A549 (cell line): ENCODE measurements at regions not wholly inside any gene's neighbourhood (a gene's known extent, or its start where the extent isn't known, plus 50 kb on each side); places are given as distances from the start of the nearest gene placed in this dataset.

Experiments used
- ATAC-seq, 2 experiments: fragments of 200-7000 bp in 1 of 2; fragments of >200 bp in 1 of 2; cut with Nextera tagmentation in 1 of 2; cut with Tn5 transposase in 1 of 2; 3 replicates each; pipeline versions ENCODE4 v1.8.0 to v1.9.1; 2018 to 2020; ENCODE audit warnings: mild to moderate bottlenecking in 1 of 2, moderate library complexity in 1 of 2
- CTCF ChIA-PET: fragments of 300-600 bp; sonication (Branson Sonifier 250); formaldehyde crosslinking; extraction: SDS; loops from one replicate; lab custom pipeline; 2021; ENCODE audit warnings: antibody characterized with exemption, inconsistent platforms; lab: Yijun Ruan, JAX
- POLR2A ChIA-PET: fragments of 350-600 bp; formaldehyde crosslinking; extraction: SDS; loops from one replicate; lab custom pipeline; 2021; ENCODE audit warnings: antibody characterized with exemption, inconsistent platforms; lab: Yijun Ruan, JAX
- DNase-seq, 2 experiments: peaks; one replicate each; pipeline versions ENCODE4 v3.0.0 to v3.0.0-alpha.2; 2011 to 2016; ENCODE audit warnings: low read depth in 1 of 2, low spot score in 1 of 2
- FAIRE-seq: peaks from 2 replicates; lab custom pipeline; 2011; peaks lifted over from hg19 to GRCh38; lab: Jason Lieb, UNC
- H3K27ac ChIP-seq, 2 experiments: fragments of >200 bp; sonication (Bioruptor Twin); formaldehyde crosslinking; 3 replicates each; pipeline ENCODE4 v1.5.1; 2016 to 2017
- H3K4me1 ChIP-seq: fragments of >200 bp; sonication (Bioruptor Twin); formaldehyde crosslinking; 3 replicates; pipeline ENCODE4 v1.6.1; 2016
- H3K4me2 ChIP-seq: fragments of >200 bp; sonication (Bioruptor Twin); formaldehyde crosslinking; 3 replicates; pipeline ENCODE4 v1.6.1; 2016
- H3K4me3 ChIP-seq: fragments of >200 bp; sonication (Bioruptor Twin); formaldehyde crosslinking; 3 replicates; pipeline ENCODE4 v1.5.1; 2016
- H3K9me3 ChIP-seq: fragments of >200 bp; sonication (Bioruptor Twin); formaldehyde crosslinking; 3 replicates; pipeline ENCODE4 v1.6.1; 2016
- CBX2 ChIP-seq: fragments of 200-600 bp; sonication (generic); IDR thresholded peaks from 2 replicates; pipeline ENCODE4 v1.6.1; 2016; ENCODE audit warnings: low read depth, mild to moderate bottlenecking, borderline replicate concordance
- CTCF ChIP-seq: fragments of >200 bp; sonication (Bioruptor Twin); formaldehyde crosslinking; IDR thresholded peaks from 3 replicates; pipeline ENCODE4 v1.5.1; 2016
- EHF ChIP-seq: fragments of 250-450 bp; sonication (Bioruptor Pico); IDR thresholded peaks from 2 replicates; pipeline ENCODE4 v1.5.0; 2020; ENCODE audit warnings: mild to moderate bottlenecking
- EHMT2 ChIP-seq: fragments of 200-600 bp; sonication (generic); IDR thresholded peaks from 2 replicates; pipeline ENCODE4 v1.6.1; 2016; ENCODE audit warnings: antibody characterized with exemption, low read depth, mild to moderate bottlenecking, moderate library complexity
- EP300 ChIP-seq, 2 experiments: fragments of >200 bp; sonication (Bioruptor Twin); formaldehyde crosslinking; IDR thresholded peaks; 2 replicates in 1 of 2; 3 replicates in 1 of 2; pipeline ENCODE4 v1.6.1; 2016 to 2017
- FOSB ChIP-seq: fragments of 250-450 bp; sonication (Bioruptor Pico); IDR thresholded peaks from 2 replicates; pipeline ENCODE4 v1.5.0; 2020; ENCODE audit warnings: mild to moderate bottlenecking, moderate library complexity
- FOSL2 ChIP-seq, 2 experiments: fragments of 450-650 bp in 1 of 2; fragments of >200 bp in 1 of 2; sonication (Bioruptor Twin) in 1 of 2; formaldehyde crosslinking; IDR thresholded peaks; 2 replicates each; pipeline versions ENCODE4 v1.5.0 to v1.6.1; 2016 to 2020; ENCODE audit warnings: mild to moderate bottlenecking in 1 of 2, moderate library complexity in 1 of 2
- FOXS1 ChIP-seq: fragments of 250-450 bp; sonication (Bioruptor Pico); IDR thresholded peaks from 2 replicates; pipeline ENCODE4 v1.5.0; 2020; ENCODE audit warnings: mild to moderate bottlenecking, moderate library complexity
- HDAC2 ChIP-seq: fragments of 200-600 bp; sonication (generic); IDR thresholded peaks from 2 replicates; pipeline ENCODE4 v1.6.1; 2016
- HOXB5 ChIP-seq: fragments of 250-450 bp; sonication (Bioruptor Pico); IDR thresholded peaks from 2 replicates; pipeline ENCODE4 v1.5.0; 2020; ENCODE audit warnings: mild to moderate bottlenecking, moderate library complexity
- JUNB ChIP-seq: fragments of >200 bp; sonication (Bioruptor Twin); formaldehyde crosslinking; IDR thresholded peaks from 2 replicates; pipeline ENCODE4 v1.6.1; 2016
- KDM1A ChIP-seq: fragments of 200-600 bp; sonication (generic); IDR thresholded peaks from 2 replicates; pipeline ENCODE4 v1.6.1; 2016; ENCODE audit warnings: low read depth, mild to moderate bottlenecking
- MAFK ChIP-seq: fragments of 450-650 bp; IDR thresholded peaks from 2 replicates; pipeline ENCODE4 v1.6.1; 2014; ENCODE audit not compliant: partially characterized antibody
- MAZ ChIP-seq: fragments of 150-350 bp; IDR thresholded peaks from 2 replicates; pipeline ENCODE4 v1.6.1; 2014; ENCODE audit warnings: antibody characterized with exemption, low read depth, low read length, borderline replicate concordance
- MYC ChIP-seq: IDR thresholded peaks from 2 replicates; pipeline ENCODE4 v1.6.1; 2012; ENCODE audit warnings: mild to moderate bottlenecking, inconsistent platforms, low read length, improper control_type of control experiment, borderline replicate concordance
- POLR2A ChIP-seq: IDR thresholded peaks from 2 replicates; pipeline ENCODE4 v1.6.1; 2012; ENCODE audit warnings: mild to moderate bottlenecking, low read length
- RARB ChIP-seq: fragments of 250-450 bp; sonication (Bioruptor Pico); IDR thresholded peaks from 2 replicates; pipeline ENCODE4 v1.8.0; 2021; ENCODE audit warnings: mild to moderate bottlenecking, moderate library complexity
- TFCP2L1 ChIP-seq: fragments of 250-450 bp; sonication (Bioruptor Pico); IDR thresholded peaks from 2 replicates; pipeline ENCODE4 v1.5.0; 2021; ENCODE audit warnings: mild to moderate bottlenecking
- TP53 ChIP-seq: fragments of 250-450 bp; sonication (Bioruptor Pico); IDR thresholded peaks from 2 replicates; pipeline ENCODE4 v1.5.0; 2021; ENCODE audit warnings: mild to moderate bottlenecking, moderate library complexity
- ZFP36 ChIP-seq: fragments of 450-650 bp; IDR thresholded peaks from 2 replicates; pipeline ENCODE4 v1.6.1; 2014; ENCODE audit warnings: borderline replicate concordance; ENCODE audit not compliant: partially characterized antibody
- ZNF302 ChIP-seq: fragments of 250-450 bp; sonication (Bioruptor Pico); IDR thresholded peaks from 2 replicates; pipeline ENCODE4 v1.9.0; 2021; ENCODE audit warnings: inconsistent platforms, mild to moderate bottlenecking, moderate library complexity
- WGBS: methylation state at CpG from one replicate; pipeline ENCODE4 v1.1.6; 2017; ENCODE audit errors: missing lambda C conversion rate; 5-methylcytosine and 5-hydroxymethylcytosine counted together
- TF ChIP-seq, protein P1 (sequence below): fragments of 250-450 bp; sonication (Bioruptor Pico); IDR thresholded peaks from 2 replicates; pipeline ENCODE4 v1.5.0; 2021; ENCODE audit warnings: mild to moderate bottlenecking, moderate library complexity, borderline replicate concordance
- TF ChIP-seq, protein P2 (sequence below): fragments of >200 bp; sonication (Bioruptor Twin); formaldehyde crosslinking; IDR thresholded peaks from 3 replicates; pipeline ENCODE4 v1.6.1; 2016

DNA sequence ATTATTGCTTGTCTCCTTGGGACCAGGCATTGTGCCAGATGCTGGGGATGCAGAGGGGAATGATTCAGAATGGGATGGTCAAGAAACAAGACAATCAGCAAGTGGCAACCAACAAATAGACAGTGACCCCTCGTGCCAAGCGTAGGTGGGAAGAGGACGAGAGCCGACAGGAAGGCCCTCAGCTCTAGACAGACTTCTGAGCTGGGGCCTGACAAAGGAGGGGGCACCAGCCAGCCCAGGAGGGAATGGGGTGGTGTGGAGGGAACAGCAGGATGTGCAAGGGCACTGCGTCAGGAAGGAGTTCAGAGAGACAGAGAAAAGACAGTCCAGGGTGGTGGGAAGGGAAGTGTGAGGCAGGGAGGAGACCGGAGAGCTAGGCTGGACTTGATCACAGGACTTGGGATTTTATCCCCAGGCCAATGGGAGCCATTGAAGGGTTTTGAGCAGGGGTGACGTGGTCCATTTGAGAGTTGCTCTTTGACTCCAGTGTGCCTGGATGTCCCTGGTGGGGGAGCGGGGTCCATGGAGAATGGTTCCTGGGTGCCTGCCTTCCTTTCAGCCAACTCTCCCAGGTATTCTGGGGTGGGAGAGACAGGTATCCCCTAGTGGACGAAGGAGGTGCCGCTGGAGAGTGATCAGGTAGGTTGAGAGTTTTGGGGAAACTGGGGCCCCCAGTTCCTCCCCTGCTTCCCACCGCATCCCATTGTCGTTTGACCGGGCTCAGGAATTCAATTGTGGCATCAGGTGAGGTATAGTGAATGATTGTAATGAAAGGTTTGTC, 79.3 kb upstream of the ZNF618 start:
- Histone ChIP-seq H3K4me2 (no peak overlapping the region), H3K9me3 (no peaks in the 10 kb centered on the region), H3K27ac (no peak overlapping the region), H3K4me3 (no peak overlapping the region), H3K4me1 (no peaks in the 10 kb centered on the region)
- ATAC-seq (no peak), DNase-seq (no peak), FAIRE-seq (no peak)
- no peak for TF ChIP-seq POLR2A
- no peak for TF ChIP-seq ZFP36
- no peak for TF ChIP-seq FOSB (CRISPR knock-in tag)
- no peak for TF ChIP-seq MAFK
- TF ChIP-seq KDM1A = no peak
- no peak for TF ChIP-seq MAZ
- CTCF ChIA-PET = interaction anchor here (0.6 to 1.1 kb wide), 3 partner anchors 39 to 128 kb away, joined by 3 read pairs; no protein-coding TSS in a partner anchor
- WGBS = 63% methylated on average over 13 of the region's 13 CpGs
- POLR2A ChIA-PET = no interaction called here

DNA sequence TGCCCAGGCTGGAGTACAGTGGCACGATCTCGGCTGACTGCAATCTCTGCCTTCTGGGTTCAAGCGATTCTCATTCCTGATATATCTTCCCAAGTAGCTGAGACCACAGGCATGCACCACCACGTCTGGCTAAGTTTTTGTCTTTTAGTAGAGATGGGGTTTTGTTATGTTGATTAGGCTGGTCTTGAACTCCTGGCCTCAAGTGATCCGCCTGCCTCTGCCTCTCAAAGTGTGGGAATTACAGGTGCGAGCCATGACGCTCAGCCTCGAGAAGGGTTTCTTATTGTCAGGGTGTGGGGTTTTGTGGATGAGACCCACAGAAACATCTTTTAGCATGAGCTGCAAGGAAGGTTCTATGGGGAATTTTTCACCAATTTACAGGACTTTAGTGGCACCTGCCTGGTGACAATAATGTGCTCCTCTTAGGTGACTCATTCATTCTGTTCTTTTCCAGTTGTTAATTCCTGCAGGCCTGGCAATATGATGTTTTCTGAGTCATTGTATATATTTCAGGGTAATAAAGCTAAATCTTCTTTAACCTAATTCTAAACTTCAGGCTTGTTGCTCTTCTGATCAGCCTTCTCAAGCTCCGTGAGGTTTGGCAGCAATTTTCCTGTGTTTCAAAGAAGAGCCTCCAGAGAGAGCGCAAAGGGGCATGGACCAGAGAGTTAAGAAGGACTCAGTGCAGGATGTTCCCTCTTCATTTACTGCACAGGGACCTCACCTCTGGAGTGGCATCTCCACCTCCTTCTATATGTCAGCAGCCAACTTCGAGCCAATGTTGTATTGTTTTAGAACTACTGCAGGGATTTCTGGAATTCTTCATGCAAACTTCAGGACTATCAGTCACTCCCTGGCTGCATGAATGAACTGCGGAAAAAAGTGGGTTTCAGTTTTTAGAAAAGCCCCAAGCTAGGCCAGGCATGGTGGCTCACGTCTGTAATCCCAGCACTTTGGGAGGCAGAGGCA, 77.8 kb upstream of the ZNF618 start:
- TF ChIP-seq HOXB5 (no peak), CTCF (no peak), FOSL2 (IDR thresholded peaks at IDR 0.05) (no peak), FOSL2 (CRISPR knock-in tag; IDR thresholded peaks at IDR 0.05) (0 out of 2 replicates have a peak, but pooled peaks have one; percentile 42), TFCP2L1 (CRISPR knock-in tag) (no peak)
- TF ChIP-seq, all 56 proteins: peak for 1
- Histone ChIP-seq H3K4me3 (no peak overlapping the region), H3K4me1 (no peaks in the 10 kb centered on the region), H3K27ac (no peak overlapping the region), H3K9me3 (no peaks in the 10 kb centered on the region), H3K4me2 (no peak overlapping the region)
- DNase-seq = no peak
- POLR2A ChIA-PET = no interaction called here
- no peak for ATAC-seq
- FAIRE-seq = no peak
- 71% methylated on average over 13 of the region's 13 CpGs for WGBS
- CTCF ChIA-PET = interaction anchor here (0.6 to 1.8 kb wide), 5 partner anchors 9 to 149 kb away, joined by 3 to 12 read pairs (median 4); no protein-coding TSS in a partner anchor

- ChIA-PET POLR2A (no interaction called here), CTCF (interaction anchor here (0.6 to 1.3 kb wide), 5 partner anchors 9 to 309 kb away, joined by 3 to 5 read pairs (median 4); no protein-coding TSS in a partner anchor)
- DNase-seq = no peak
- 60% methylated on average over 2 of the region's 2 CpGs for WGBS
- Histone ChIP-seq H3K9me3 (no peaks in the 10 kb centered on the region), H3K4me1 (no peaks in the 10 kb centered on the region), H3K27ac (no peak overlapping the region), H3K4me2 (no peak overlapping the region), H3K4me3 (no peak overlapping the region)
- FAIRE-seq = no peak
- ATAC-seq = no peak
- no peak for TF ChIP-seq ZNF302 (CRISPR knock-in tag)
- no peak for TF ChIP-seq CBX2
- no peak for TF ChIP-seq JUNB
- TF ChIP-seq EP300 (IDR thresholded peaks at IDR 0.05) = no peak
- TF ChIP-seq FOSB (CRISPR knock-in tag) = no peak
- no peak for TF ChIP-seq TP53
- TF ChIP-seq CTCF = no peak
- TF ChIP-seq EHMT2 = no peak
- TF ChIP-seq RARB (CRISPR knock-in tag) = no peak
- TF ChIP-seq MYC = no peak
- no peak for TF ChIP-seq MAFK
- TF ChIP-seq FOSL2 (IDR thresholded peaks at IDR 0.05) = no peak
- TF ChIP-seq FOSL2 (CRISPR knock-in tag; IDR thresholded peaks at IDR 0.05) = no peak
- no peak for TF ChIP-seq FOXS1 (CRISPR knock-in tag)
- no peak for TF ChIP-seq EHF
- no peak for TF ChIP-seq HDAC2
- no peak for TF ChIP-seq TFCP2L1 (CRISPR knock-in tag)
- TF ChIP-seq, protein P1, sequence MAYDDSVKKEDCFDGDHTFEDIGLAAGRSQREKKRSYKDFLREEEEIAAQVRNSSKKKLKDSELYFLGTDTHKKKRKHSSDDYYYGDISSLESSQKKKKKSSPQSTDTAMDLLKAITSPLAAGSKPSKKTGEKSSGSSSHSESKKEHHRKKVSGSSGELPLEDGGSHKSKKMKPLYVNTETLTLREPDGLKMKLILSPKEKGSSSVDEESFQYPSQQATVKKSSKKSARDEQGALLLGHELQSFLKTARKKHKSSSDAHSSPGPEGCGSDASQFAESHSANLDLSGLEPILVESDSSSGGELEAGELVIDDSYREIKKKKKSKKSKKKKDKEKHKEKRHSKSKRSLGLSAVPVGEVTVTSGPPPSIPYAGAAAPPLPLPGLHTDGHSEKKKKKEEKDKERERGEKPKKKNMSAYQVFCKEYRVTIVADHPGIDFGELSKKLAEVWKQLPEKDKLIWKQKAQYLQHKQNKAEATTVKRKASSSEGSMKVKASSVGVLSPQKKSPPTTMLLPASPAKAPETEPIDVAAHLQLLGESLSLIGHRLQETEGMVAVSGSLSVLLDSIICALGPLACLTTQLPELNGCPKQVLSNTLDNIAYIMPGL = no peak
- TF ChIP-seq, protein P2, sequence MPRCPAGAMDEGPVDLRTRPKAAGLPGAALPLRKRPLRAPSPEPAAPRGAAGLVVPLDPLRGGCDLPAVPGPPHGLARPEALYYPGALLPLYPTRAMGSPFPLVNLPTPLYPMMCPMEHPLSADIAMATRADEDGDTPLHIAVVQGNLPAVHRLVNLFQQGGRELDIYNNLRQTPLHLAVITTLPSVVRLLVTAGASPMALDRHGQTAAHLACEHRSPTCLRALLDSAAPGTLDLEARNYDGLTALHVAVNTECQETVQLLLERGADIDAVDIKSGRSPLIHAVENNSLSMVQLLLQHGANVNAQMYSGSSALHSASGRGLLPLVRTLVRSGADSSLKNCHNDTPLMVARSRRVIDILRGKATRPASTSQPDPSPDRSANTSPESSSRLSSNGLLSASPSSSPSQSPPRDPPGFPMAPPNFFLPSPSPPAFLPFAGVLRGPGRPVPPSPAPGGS = no peak
- no peak for TF ChIP-seq ZFP36
Measured at GRCh38 chr9:113800276-113800675, 75.8 kb upstream of the ZNF618 start.
